Kidney (tissue), 13 donors: ENCODE measurements at regions not wholly inside any gene's neighbourhood (a gene's known extent, or its start where the extent isn't known, plus 50 kb on each side); places are given as distances from the start of the nearest gene placed in this dataset.

Source experiments
- DNase-seq, 5 donors: peaks; one replicate each; pipeline ENCODE4 v3.0.0-alpha.2; 2013 to 2020
- FAIRE-seq: peaks from 2 replicates; lab custom pipeline; 2012; peaks lifted over from hg19 to GRCh38; lab: Jason Lieb, UNC
- H3K27ac ChIP-seq, 2 donors: one replicate each; pipeline ENCODE4 v1.7.0; 2013; ENCODE audit warnings: low read depth in 2 of 2, low read length in 2 of 2, inconsistent platforms in 1 of 2
- H3K27me3 ChIP-seq: one replicate; pipeline ENCODE4 v1.7.1; 2013; ENCODE audit warnings: low read length, inconsistent platforms; ENCODE audit not compliant: control insufficient read depth, insufficient read depth
- H3K36me3 ChIP-seq, 3 donors: one replicate each; pipeline versions ENCODE4 v1.7.0 to v1.7.1; 2013; ENCODE audit warnings: low read length in 3 of 3, control low read depth in 1 of 3, inconsistent platforms in 1 of 3; ENCODE audit not compliant: insufficient read depth in 3 of 3, control insufficient read depth in 2 of 3
- H3K4me1 ChIP-seq, 3 donors: one replicate each; pipeline versions ENCODE4 v1.7.0 to v1.7.1; 2013; ENCODE audit warnings: low read length in 3 of 3, inconsistent platforms in 1 of 3, low read depth in 1 of 3; ENCODE audit not compliant: control insufficient read depth in 2 of 3, insufficient read depth in 2 of 3
- H3K4me3 ChIP-seq, 3 donors: one replicate each; pipeline versions ENCODE4 v1.7.0 to v1.8.1; 2013; ENCODE audit warnings: low read length in 3 of 3, control low read depth in 1 of 3, inconsistent platforms in 1 of 3
- H3K9ac ChIP-seq, 3 donors: one replicate each; pipeline versions ENCODE4 v1.7.0 to v1.7.1; 2013; ENCODE audit warnings: low read length in 3 of 3, control low read depth in 1 of 3, inconsistent platforms in 1 of 3
- H3K9me3 ChIP-seq, 3 donors: one replicate each; pipeline versions ENCODE4 v1.7.0 to v1.7.1; 2013; ENCODE audit warnings: low read length in 3 of 3, control low read depth in 1 of 3, inconsistent platforms in 1 of 3; ENCODE audit not compliant: control insufficient read depth in 2 of 3, insufficient read depth in 1 of 3
- intact Hi-C: fragments of 100-400 bp; cut with DNase I; formaldehyde crosslinking; loops from one replicate; pipeline ENCODE4 v1.11.1; 2022
- TF ChIP-seq, protein P1 (sequence below): IDR thresholded peaks from 3 replicates; pipeline ENCODE4 v1.5.1; 2012; ENCODE audit warnings: mild to moderate bottlenecking, moderate library complexity, borderline replicate concordance; ENCODE audit not compliant: insufficient read depth; ENCODE audit errors: extremely low read depth
- donor health status: control.
- donor health status: control.
- donor health status: control.
- donor health status: control.
- donor health status: control.
- donor health status: DM: yes; HTN: yes; CAD: no.
- donor health status: Normal renal cell carcinoma (clear cell type).

DNA sequence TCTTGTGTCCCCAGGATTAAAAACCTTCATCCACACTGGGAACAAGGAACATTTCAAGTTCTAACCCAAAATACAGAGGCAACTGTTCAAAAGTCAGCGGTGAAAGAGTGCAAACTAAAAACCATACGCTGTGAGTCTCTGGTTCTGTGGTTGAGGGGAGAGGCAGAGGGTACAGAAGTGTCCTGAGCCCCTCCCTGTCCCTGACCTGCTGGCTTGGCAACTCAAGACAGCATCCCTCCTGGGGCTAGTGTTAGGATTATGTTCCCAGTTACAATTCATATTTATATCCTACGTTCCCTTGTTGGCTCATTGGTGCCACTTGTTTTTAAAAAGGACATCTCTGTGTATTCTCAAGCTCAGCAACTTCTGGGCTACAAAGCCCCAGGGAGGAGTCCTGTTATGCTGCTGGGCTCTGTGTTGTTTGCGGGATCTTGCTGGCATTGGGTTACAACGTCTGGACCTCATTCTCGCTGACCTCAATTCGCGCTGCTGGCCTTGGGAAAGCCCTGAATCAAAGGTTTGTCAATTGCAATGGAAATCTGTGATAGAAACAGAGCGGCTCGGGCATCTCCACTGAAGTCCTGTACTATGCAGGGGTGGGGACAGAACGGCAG is 420.8 kb downstream of the FUT8 start:
- no peak for FAIRE-seq
- H3K4me3 ChIP-seq, result peak overlapping the region in 1 of 3 donors; percentile 9
- peaks cover 0 to 3% (median 0%) of the 10 kb centered on the region in 3 donors for H3K4me1 ChIP-seq

DNA sequence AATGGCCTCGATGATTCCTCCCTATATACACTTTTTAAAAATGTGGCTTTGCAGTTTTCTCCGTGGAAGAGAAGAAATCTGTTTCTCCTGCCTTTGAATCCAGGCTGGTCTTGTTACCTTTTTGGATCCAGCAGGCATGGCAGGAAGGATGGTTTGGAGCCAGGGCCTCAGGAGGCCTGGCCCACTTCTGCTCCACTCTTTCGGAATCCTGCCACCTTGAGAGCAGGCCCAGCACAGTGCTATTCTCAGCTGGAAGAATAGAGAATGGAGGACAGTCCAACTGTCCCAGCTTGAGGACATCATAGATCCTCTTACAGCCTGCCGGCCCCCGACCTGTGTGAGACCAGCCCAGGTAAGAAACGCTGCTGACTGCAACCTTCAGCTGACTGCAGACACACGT is 421.5 kb downstream of the FUT8 start:
- Histone ChIP-seq H3K4me1 (peaks cover 0 to 3% (median 0%) of the 10 kb centered on the region in 3 donors), H3K27ac (no peak overlapping the region), H3K9ac (no peak overlapping the region), H3K9me3 (no peaks in the 10 kb centered on the region), H3K36me3 (no peaks in the 10 kb centered on the region), H3K4me3 (no peak overlapping the region), H3K27me3 (no peaks in the 10 kb centered on the region)
- DNase-seq, result no peak
- no peak for FAIRE-seq
- intact Hi-C loops, result no loop called here
- TF ChIP-seq, protein P1, sequence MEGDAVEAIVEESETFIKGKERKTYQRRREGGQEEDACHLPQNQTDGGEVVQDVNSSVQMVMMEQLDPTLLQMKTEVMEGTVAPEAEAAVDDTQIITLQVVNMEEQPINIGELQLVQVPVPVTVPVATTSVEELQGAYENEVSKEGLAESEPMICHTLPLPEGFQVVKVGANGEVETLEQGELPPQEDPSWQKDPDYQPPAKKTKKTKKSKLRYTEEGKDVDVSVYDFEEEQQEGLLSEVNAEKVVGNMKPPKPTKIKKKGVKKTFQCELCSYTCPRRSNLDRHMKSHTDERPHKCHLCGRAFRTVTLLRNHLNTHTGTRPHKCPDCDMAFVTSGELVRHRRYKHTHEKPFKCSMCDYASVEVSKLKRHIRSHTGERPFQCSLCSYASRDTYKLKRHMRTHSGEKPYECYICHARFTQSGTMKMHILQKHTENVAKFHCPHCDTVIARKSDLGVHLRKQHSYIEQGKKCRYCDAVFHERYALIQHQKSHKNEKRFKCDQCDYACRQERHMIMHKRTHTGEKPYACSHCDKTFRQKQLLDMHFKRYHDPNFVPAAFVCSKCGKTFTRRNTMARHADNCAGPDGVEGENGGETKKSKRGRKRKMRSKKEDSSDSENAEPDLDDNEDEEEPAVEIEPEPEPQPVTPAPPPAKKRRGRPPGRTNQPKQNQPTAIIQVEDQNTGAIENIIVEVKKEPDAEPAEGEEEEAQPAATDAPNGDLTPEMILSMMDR, result no peak

More for the DNA sequence above, 420.8 kb downstream of the FUT8 start:
- no peak for DNase-seq
- no peaks in the 10 kb centered on the region for H3K9me3 ChIP-seq
- H3K36me3 ChIP-seq, result no peaks in the 10 kb centered on the region
- H3K27me3 ChIP-seq, result no peaks in the 10 kb centered on the region
- H3K27ac ChIP-seq, result no peak overlapping the region
- TF ChIP-seq, protein P1, result no peak
- intact Hi-C loops, result no loop called here
- H3K9ac ChIP-seq, result no peak overlapping the region

DNA sequence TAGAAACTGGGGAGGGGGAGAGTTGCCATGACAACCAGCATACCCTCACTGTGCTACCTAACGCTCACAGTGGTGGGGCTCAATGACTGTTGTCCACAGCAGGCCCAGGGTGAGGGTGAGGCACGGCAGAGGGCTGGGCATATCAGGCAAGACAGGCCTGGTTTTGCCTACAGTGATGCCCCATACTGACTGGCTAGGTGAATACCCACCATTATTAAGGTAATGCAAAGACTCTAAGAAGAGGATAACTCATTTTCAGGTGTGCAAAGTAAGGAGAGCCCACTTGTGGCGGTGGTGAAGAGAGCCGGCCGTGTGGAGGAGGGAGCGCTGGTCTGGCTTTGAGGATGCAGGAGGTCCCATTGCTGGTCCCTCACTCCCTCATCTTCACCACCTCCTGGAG is 422.3 kb downstream of the FUT8 start:
- peaks cover 0 to 3% (median 0%) of the 10 kb centered on the region in 3 donors for H3K4me1 ChIP-seq
- H3K36me3 ChIP-seq, result no peaks in the 10 kb centered on the region
- no peaks in the 10 kb centered on the region for H3K27me3 ChIP-seq
- intact Hi-C loops, result no loop called here
- H3K9me3 ChIP-seq, result no peaks in the 10 kb centered on the region
- no peak overlapping the region for H3K27ac ChIP-seq
- TF ChIP-seq, protein P1, result no peak
- no peak overlapping the region for H3K4me3 ChIP-seq
- FAIRE-seq (no peak), DNase-seq (no peak)
- H3K9ac ChIP-seq, result no peak overlapping the region

DNA sequence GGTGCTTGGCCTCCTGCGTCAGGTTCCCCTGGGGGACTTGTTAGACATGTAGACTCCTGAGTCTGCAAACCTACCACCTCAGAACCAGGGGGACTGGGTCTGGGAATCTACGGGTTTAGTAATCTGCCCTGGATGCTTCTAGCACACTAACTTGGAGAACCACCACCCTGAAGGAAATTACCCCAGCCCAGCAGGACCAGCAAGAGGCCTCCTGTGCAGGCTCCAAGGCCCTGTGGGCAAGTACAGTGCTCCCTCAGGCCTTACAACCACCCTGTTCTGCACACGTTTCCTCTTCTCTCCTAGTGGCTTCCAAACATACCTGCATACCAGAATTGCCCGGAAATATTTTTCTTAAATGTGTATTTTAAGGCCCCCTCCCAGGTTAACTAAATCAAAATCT is 423.0 kb downstream of the FUT8 start:
- FAIRE-seq (no peak), DNase-seq (no peak)
- H3K9me3 ChIP-seq, result no peaks in the 10 kb centered on the region
- TF ChIP-seq, protein P1, result no peak
- peaks cover 0 to 3% (median 0%) of the 10 kb centered on the region in 3 donors for H3K4me1 ChIP-seq
- no peak overlapping the region for H3K9ac ChIP-seq
- intact Hi-C loops, result no loop called here
- H3K27me3 ChIP-seq, result no peaks in the 10 kb centered on the region
- H3K27ac ChIP-seq, result no peak overlapping the region
- no peak overlapping the region for H3K4me3 ChIP-seq
- H3K36me3 ChIP-seq, result no peaks in the 10 kb centered on the region
